GM12878 (cell line): ENCODE measurements at regions not wholly inside any gene's neighbourhood (a gene's known extent, or its start where the extent isn't known, plus 50 kb on each side); places are given as distances from the start of the nearest gene placed in this dataset.

Experiments
- CHD1 ChIP-seq: IDR thresholded peaks from 2 replicates; pipeline ENCODE4 v1.6.1; 2012; ENCODE audit warnings: low read depth, low read length, improper control_type of control experiment
- EP300 ChIP-seq, 2 experiments: fragments of 150-350 bp in 1 of 2; IDR thresholded peaks; 2 replicates each; pipeline ENCODE4 v1.6.1; 2011 to 2012; ENCODE audit warnings: low read depth in 2 of 2, low read length in 2 of 2, borderline replicate concordance in 1 of 2, improper control_type of control experiment in 1 of 2, inconsistent platforms in 1 of 2; ENCODE audit not compliant: control insufficient read depth in 1 of 2
- EZH2 ChIP-seq: IDR thresholded peaks from 2 replicates; pipeline ENCODE4 v1.6.1; 2012; ENCODE audit warnings: low read depth, mild to moderate bottlenecking, control low read depth, inconsistent platforms, low read length, borderline replicate concordance; ENCODE audit not compliant: control insufficient read depth
- FOXK2 ChIP-seq: fragments of 450-650 bp; IDR thresholded peaks from 2 replicates; pipeline ENCODE4 v1.6.1; 2017; ENCODE audit warnings: mild to moderate bottlenecking, moderate library complexity
- GABPA ChIP-seq: IDR thresholded peaks from 2 replicates; pipeline ENCODE4 v1.6.1; 2014; ENCODE audit warnings: antibody characterized with exemption, low read depth, mild to moderate bottlenecking, inconsistent platforms
- MYC ChIP-seq: IDR thresholded peaks from 2 replicates; pipeline ENCODE4 v1.6.1; 2011; ENCODE audit warnings: mild to moderate bottlenecking, low read length, moderate library complexity, inconsistent platforms; ENCODE audit not compliant: insufficient read depth, insufficient replicate concordance, insufficient read length, severe bottlenecking
- POLR2AphosphoS2 ChIP-seq: IDR thresholded peaks from 2 replicates; pipeline ENCODE4 v1.6.1; 2011; ENCODE audit warnings: low read depth, mild to moderate bottlenecking, low read length, improper control_type of control experiment, moderate library complexity
- POU2F2 ChIP-seq: IDR thresholded peaks from 3 replicates; pipeline ENCODE4 v1.6.1; 2011; ENCODE audit warnings: low read depth, mild to moderate bottlenecking, low read length, borderline replicate concordance
- RAD21 ChIP-seq: IDR thresholded peaks from 2 replicates; pipeline ENCODE4 v1.6.1; 2011; ENCODE audit warnings: mild to moderate bottlenecking, low read depth, low read length, moderate library complexity; ENCODE audit not compliant: insufficient read depth
- SP1 ChIP-seq: IDR thresholded peaks from one replicate; pipeline ENCODE4 v1.6.1; 2011; ENCODE audit warnings: low read depth, low read length
- TF ChIP-seq, protein P1 (sequence below): IDR thresholded peaks from 2 replicates; pipeline ENCODE4 v1.6.1; 2011; ENCODE audit warnings: low read depth, low read length, improper control_type of control experiment, borderline replicate concordance
- TF ChIP-seq, protein P2 (sequence below), 3 experiments: IDR thresholded peaks in 2 of 3; conservative IDR thresholded peaks in 1 of 3; 2 replicates each; pipeline ENCODE4 v1.5.1; 2011; ENCODE audit warnings: low read depth in 3 of 3, low read length in 3 of 3, mild to moderate bottlenecking in 3 of 3, control low read depth in 2 of 3, moderate library complexity in 2 of 3, inconsistent platforms in 1 of 3, mixed read lengths in 1 of 3; ENCODE audit not compliant: control insufficient read depth in 2 of 3, insufficient read depth in 1 of 3; ENCODE audit errors: extremely low read depth in 1 of 3

DNA sequence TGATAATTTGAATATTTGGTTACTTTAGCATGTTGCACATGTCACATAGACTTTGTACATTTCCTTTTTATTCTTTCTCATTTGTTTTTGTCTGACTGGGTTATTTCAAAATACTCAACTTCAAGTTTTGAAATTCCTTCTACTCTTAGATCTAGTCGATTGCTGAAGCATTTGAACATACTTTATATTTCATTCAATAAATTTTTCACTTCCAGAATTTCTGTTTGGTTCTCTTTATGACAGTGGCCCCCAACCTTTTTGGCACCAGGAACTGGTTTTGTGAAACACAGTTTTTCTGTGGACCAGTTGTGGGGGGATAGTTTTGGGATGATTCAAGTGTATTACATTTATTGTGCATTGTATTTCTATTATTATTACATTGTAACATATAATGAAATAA lies 119.8 kb downstream of the COX7C start:
- TF ChIP-seq, protein P1, sequence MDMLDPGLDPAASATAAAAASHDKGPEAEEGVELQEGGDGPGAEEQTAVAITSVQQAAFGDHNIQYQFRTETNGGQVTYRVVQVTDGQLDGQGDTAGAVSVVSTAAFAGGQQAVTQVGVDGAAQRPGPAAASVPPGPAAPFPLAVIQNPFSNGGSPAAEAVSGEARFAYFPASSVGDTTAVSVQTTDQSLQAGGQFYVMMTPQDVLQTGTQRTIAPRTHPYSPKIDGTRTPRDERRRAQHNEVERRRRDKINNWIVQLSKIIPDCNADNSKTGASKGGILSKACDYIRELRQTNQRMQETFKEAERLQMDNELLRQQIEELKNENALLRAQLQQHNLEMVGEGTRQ = no peak
- TF ChIP-seq GABPA (no peak), RAD21 (no peak), SP1 (no peak), EZH2 (no peak), POU2F2 (no peak), EP300 (IDR thresholded peaks at IDR 0.05; ENCODE audit: borderline replicate concordance in 1 of 2, control insufficient read depth in 1 of 2, low read depth in 2 of 2, low read length in 2 of 2) (no peak), MYC (no peak), FOXK2 (no peak), POLR2AphosphoS2 (no peak), CHD1 (no peak)
- TF ChIP-seq, protein P2, sequence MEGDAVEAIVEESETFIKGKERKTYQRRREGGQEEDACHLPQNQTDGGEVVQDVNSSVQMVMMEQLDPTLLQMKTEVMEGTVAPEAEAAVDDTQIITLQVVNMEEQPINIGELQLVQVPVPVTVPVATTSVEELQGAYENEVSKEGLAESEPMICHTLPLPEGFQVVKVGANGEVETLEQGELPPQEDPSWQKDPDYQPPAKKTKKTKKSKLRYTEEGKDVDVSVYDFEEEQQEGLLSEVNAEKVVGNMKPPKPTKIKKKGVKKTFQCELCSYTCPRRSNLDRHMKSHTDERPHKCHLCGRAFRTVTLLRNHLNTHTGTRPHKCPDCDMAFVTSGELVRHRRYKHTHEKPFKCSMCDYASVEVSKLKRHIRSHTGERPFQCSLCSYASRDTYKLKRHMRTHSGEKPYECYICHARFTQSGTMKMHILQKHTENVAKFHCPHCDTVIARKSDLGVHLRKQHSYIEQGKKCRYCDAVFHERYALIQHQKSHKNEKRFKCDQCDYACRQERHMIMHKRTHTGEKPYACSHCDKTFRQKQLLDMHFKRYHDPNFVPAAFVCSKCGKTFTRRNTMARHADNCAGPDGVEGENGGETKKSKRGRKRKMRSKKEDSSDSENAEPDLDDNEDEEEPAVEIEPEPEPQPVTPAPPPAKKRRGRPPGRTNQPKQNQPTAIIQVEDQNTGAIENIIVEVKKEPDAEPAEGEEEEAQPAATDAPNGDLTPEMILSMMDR (IDR thresholded peaks at IDR 0.05 in 2 of 3, conservative IDR thresholded peaks at IDR 0.05 in 1 of 3; ENCODE audit: control insufficient read depth in 2 of 3, extremely low read depth in 1 of 3, insufficient read depth in 1 of 3, low read depth in 3 of 3, low read length in 3 of 3) = no peak
